GM19397 (cell line): ENCODE measurements at regions not wholly inside any gene's neighbourhood (a gene's known extent, or its start where the extent isn't known, plus 50 kb on each side); places are given as distances from the start of the nearest gene placed in this dataset.
"Not testable (repeated sequence)": the region's sequence is repeated elsewhere in the genome, so short reads cannot be mapped to it uniquely, and the experiment has no call there.

Experiments
- ATAC-seq: cut with Tn5 transposase; IDR thresholded peaks from one replicate; pipeline ENCODE4 v1.9.1; 2021; ENCODE audit warnings: mild to moderate bottlenecking, moderate library complexity; ENCODE audit not compliant: unreplicated experiment

- no peak for ATAC-seq
Observed at GRCh38 chr5:105689596-105689995, 1981.1 kb downstream of the EFNA5 start.

DNA sequence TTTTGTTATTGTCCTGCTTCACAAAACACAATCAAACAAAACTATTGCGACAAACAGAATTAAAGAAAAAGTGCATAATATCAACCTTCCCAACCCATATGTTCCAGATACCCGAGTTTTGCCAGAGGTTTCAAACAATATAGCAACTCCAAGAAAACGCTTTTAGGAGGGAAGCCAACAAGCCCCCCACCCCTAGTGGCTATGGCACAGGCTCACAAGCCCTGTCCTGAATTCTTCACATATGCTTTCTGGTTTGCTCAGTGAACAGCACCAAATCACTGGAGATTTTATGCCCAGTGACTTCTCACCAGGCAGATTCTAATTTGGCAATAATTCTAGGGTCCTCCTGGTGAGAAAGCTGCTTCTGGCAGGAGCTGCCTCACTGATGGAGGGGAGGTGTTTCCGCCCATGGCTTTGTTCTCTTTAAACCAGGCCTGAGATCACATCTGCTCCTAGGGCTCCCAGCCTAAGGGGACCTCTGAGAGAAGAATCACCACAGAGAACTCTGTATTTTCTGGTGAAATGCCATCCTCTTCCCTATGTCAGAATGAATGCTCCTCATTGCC is 1982.4 kb downstream of the EFNA5 start:
- ATAC-seq: no peak

- ATAC-seq: no peak
Observed at GRCh38 chr5:105687493-105687892, 1983.2 kb downstream of the EFNA5 start.

- ATAC-seq: no peak
Observed at GRCh38 chr5:105685884-105686283, 1984.9 kb downstream of the EFNA5 start.

DNA sequence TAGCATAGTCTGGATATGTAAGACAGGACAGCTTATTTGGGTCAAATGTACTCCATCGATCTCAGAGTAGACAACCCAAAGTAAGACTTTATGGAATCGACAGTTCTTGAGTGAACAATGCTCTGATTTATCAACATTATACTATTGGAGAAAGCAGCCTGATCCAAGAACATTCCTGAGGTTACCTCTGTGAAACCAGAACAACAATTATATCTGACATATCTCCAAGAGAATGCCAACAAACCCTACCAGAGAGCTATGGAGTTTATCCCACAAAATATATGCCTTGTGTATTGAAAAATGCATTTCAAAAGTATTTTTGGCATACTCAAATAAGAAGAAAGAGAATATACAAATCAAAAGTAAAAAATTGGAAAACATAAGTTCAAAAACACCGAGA is 1985.9 kb downstream of the EFNA5 start:
- ATAC-seq: no peak

DNA sequence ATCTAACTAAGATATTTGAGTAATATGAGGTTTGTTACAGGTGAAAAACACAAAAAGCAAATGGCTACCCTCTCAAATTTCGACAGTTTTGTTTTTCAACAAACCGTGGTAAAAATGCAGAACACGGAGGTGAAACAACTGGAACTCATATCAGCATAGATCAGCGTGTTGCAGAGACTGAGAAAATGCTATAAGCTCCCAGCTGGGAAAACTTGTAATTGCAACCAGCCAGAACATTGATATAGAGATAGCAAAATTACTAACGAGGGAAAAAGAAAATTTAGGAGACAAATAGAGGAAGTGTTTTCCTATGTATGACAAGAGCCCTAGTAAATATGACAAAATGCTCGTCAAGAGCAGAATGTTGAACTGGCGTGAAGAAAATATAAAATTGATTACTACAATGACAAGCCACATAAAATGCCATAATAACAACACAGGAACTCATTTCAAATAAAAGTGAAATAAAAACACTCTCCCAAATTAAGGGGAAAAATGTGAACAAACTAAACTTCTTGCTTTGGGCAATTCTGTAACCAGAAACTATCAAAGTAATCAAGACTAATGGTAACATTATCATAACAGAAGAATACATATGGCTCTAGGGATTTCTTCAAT is 1989.8 kb downstream of the EFNA5 start:
- no peak for ATAC-seq

- no peak for ATAC-seq
Observed at GRCh38 chr5:105677291-105677690, 1993.4 kb downstream of the EFNA5 start.

- ATAC-seq: no peak
Observed at GRCh38 chr5:105670596-105670995, 2000.1 kb downstream of the EFNA5 start.

- ATAC-seq: no peak
Observed at GRCh38 chr5:105663671-105664070, 2007.1 kb downstream of the EFNA5 start.

DNA sequence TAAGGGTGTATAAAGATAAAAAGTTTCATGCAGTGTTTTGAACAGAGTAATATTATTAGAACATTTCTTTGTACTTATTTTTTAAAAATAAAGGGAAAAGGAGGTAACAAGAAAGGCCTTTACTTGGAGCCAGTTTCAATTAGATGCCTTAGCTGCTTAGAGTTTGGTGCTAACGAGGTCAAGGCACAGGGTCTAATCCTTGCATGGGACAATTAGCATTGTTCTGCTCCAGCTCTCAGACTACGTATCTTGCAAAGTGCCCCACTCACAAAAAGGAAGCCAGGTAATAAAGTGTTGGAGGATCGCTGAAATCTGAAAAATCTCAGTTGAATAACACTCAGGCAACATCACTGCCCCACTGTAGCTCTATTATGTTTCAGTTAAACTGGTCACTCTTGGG is 2011.3 kb downstream of the EFNA5 start:
- ATAC-seq: no peak

DNA sequence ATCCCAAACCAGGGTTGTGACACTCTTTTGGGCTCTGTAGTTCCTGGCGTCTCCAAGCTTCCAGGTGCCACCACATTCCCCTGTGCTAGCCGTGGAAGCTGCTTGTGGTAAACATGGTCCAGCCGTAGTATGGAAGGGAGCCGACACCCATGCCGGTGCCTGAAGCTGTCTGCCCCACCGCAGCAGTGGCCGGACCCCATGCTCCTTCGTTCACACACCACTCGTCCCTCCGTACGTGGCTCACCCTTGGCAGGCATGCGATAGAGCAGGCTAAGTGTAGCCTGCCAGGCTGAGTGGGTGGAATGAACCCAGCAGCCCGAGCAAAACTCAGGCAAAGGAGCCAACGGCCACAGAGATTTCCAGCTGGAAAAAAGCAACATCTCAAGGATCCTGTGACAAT is 2030.4 kb downstream of the EFNA5 start:
- no peak for ATAC-seq

- no peak for ATAC-seq
Observed at GRCh38 chr5:105639511-105639910, 2031.2 kb downstream of the EFNA5 start.

- no peak for ATAC-seq
Observed at GRCh38 chr5:105639068-105639467, 2031.7 kb downstream of the EFNA5 start.

- no peak for ATAC-seq
Observed at GRCh38 chr5:105638437-105638836, 2032.3 kb downstream of the EFNA5 start.

DNA sequence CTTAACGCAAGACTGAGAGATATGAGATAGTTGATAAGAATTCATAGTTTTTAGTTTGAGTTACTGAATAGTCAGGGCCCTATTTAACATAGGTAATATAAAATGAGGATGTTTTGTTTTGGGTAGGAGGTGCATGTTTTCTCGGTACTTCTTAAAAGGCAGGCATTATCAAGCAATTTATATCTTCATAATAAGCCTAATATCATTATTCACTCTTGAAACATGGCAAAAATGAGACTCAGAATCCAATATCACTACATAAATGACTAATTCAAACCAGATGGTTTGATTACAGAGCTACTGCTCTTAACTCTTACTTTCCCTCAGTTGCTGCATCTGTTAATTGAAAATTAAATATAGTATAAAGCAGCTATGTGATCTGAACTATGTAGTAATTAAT is 2038.7 kb downstream of the EFNA5 start:
- ATAC-seq: no peak

- no peak for ATAC-seq
Observed at GRCh38 chr5:105630803-105631202, 2039.9 kb downstream of the EFNA5 start.

DNA sequence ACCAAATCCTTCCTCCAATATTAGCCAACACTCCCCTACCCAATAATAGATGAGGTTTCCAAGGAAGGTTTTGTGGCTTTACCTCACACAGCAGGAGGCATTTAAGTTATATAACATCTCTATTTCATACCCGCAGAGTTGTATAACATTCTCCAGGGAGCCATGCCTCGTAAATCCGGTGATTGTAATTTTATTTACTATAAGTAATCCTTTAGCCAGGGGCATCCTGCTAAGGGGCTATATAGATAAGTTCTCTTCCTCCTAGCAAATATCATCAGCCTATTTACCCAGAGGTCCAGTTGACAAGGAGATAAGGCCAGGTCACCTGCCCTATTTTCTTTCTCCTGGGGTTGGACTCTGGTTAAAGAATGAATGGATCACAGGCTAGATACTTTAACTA is 2051.0 kb downstream of the EFNA5 start:
- ATAC-seq: no peak

DNA sequence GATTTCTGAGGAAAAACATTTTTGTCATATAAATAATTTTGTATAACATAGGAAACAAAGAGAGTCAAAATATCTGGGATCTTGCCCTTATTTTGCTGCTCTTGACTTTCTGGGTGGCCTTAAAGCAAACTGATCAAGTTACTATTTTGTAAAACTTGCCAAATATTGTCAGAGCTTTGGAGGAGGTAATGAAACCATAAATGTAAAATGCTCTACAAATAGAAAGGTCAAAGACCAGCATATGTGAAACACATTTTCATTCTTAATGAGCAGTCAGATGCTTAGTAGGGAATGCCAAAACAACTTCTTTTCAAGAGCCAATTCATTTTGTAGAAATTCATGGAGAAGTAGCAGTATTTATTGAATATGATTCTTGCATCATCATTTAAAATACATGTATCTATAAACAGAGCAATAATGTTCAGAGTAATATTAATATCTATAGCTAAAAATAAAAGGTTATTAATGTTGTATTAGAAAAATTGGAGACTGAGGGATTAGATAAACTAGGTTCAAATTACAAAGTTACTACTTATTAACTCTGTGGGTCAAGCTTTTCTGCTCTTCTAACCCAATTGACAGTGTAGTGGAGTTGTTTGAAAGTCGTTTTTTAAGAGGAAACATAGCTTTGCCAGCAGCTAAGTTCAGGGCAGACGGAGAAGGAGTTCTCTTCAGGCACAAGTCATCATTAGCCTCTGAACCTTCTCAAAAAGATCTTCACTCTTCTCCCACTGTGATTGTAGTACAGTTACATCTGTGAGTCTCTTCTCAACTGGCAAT is 2053.1 kb downstream of the EFNA5 start:
- ATAC-seq: no peak

DNA sequence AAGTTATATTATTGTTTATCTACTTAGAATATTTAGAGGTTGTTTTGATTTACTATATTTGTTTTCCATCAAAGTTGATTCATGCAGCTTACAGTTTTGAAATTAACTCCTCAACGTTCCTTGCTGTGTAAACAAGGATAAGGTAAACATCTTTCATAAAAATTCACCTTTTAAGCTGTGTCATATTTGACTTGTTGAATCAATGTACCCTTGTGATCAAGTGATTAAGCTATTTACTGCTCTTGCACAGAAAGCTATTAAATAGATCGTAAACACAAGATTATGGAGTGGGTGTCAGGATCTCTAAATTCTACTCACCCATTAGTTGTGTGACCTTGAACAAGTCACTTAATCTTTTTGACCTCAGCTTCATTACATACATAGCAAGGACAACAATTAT is 2054.0 kb upstream of the NUDT12 start:
- no peak for ATAC-seq

DNA sequence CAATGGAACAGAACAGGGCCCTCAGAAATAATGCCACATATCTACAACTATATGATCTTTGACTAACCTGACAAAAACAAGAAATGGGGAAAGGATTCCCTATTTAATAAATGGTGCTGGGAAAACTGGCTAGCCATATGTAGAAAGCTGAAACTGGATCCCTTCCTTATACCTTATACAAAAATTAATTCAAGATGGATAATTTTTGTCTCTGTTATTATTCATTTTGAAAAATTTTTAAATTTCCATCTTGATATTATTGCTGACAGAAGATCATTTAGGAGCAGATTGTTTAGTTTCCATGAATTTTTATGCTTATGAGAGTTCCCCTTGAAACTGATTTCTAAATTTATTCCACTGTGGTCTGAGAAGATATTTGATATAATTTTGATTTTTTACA is 2039.8 kb upstream of the NUDT12 start:
- ATAC-seq: not testable (repeated sequence)

- ATAC-seq: no peak
Observed at GRCh38 chr5:105593011-105593760, 2030.6 kb upstream of the NUDT12 start.
